ENCODE measurements at regions not wholly inside any gene's neighbourhood (a gene's known extent, or its start where the extent isn't known, plus 50 kb on each side); places are given as distances from the start of the nearest gene placed in this dataset.

DNA sequence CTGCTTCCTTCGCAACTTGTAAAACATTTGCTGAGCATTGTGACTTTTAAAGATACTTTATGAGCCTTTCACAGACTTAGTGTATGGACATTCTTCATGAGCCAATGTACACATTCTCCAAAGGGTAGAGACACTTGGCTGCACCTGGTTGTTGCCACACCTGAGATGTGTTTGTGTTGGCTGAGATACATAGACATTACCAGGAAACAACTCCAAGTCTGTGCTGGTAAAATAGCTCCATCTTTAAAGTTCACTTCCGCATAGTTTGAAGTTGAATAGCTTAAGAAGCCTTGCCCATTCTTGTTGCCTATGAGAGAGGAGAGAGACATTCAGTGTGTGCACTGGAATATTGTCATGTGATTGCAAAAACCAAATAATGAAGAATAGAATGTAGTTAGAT, 538.3 kb upstream of the AMELY start:
- DNase-seq (ENCODE audit: low read depth) (peak; percentile 97), FAIRE-seq (no peak)
- no peaks in the 10 kb centered on the region for H3K36me3 ChIP-seq (ENCODE audit: control insufficient read depth, insufficient read depth, low read length)
- H3K4me3 ChIP-seq (ENCODE audit: low read depth, low read length): no peak overlapping the region
- no peaks in the 10 kb centered on the region for H3K27me3 ChIP-seq (ENCODE audit: control insufficient read depth, insufficient read depth, low read length)
- TF ChIP-seq, protein P1, sequence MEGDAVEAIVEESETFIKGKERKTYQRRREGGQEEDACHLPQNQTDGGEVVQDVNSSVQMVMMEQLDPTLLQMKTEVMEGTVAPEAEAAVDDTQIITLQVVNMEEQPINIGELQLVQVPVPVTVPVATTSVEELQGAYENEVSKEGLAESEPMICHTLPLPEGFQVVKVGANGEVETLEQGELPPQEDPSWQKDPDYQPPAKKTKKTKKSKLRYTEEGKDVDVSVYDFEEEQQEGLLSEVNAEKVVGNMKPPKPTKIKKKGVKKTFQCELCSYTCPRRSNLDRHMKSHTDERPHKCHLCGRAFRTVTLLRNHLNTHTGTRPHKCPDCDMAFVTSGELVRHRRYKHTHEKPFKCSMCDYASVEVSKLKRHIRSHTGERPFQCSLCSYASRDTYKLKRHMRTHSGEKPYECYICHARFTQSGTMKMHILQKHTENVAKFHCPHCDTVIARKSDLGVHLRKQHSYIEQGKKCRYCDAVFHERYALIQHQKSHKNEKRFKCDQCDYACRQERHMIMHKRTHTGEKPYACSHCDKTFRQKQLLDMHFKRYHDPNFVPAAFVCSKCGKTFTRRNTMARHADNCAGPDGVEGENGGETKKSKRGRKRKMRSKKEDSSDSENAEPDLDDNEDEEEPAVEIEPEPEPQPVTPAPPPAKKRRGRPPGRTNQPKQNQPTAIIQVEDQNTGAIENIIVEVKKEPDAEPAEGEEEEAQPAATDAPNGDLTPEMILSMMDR (IDR thresholded peaks at IDR 0.05; ENCODE audit: insufficient read depth, low read length, severe bottlenecking): no peak

DNA sequence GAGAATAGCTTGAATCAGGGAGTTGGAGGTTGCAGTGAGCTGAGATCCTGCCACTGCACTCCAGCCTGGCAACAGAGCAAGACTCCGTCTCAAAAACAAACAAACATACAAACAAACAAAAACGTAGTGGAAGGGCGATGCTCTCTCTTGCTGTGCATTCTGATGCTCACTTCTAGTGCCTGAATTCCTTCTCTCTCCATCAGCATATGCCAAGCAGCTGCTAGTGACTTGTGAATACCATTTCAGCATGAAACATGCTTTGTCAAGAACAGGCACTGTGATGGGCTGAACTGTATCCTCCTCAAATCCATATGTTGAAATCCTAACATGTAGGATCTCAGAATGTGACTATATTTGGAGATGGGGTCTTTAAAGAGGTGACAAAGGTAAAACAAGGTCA, 537.1 kb upstream of the AMELY start:
- H3K4me3 ChIP-seq (ENCODE audit: low read depth, low read length): no peak overlapping the region
- DNase-seq (ENCODE audit: low read depth) (no peak), FAIRE-seq (no peak)
- H3K36me3 ChIP-seq (ENCODE audit: control insufficient read depth, insufficient read depth, low read length): no peaks in the 10 kb centered on the region
- H3K27me3 ChIP-seq (ENCODE audit: control insufficient read depth, insufficient read depth, low read length): no peaks in the 10 kb centered on the region
- TF ChIP-seq, protein P1 (IDR thresholded peaks at IDR 0.05; ENCODE audit: insufficient read depth, low read length, severe bottlenecking): no peak

DNA sequence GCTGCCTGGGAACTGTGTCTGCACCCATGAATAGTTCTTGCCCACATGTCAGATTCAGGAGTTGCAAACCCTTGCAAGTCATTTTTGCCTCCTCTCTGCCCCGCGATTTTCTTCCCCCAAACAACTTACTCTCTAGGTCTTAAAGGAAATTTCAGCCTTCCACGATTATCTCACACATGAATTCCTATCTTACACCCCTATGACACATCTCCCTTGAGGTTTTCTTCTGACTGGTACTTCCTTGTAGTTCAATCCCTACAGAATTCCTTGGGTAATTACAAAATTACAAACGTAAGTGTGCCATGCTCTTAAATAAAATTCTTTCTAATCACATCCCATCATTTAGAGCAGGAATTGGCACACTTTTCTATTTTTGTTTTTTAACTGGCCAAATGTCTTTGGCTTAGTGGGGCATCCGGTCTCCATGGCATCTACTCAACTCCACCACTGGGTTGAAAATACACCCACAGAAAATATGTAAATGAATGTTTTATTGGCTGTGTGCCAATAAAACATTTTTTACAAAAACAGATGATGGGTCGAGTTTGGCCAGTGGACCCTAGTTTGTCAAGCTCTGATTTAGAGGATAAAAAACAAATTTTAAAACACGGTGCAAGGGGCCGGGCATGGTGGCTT, 536.4 kb upstream of the AMELY start:
- TF ChIP-seq, protein P1 (IDR thresholded peaks at IDR 0.05; ENCODE audit: insufficient read depth, low read length, severe bottlenecking): no peak
- no peak for FAIRE-seq
- no peaks in the 10 kb centered on the region for H3K36me3 ChIP-seq (ENCODE audit: control insufficient read depth, insufficient read depth, low read length)
- no peaks in the 10 kb centered on the region for H3K27me3 ChIP-seq (ENCODE audit: control insufficient read depth, insufficient read depth, low read length)
- DNase-seq (ENCODE audit: low read depth): peak; percentile 85
- no peak overlapping the region for H3K4me3 ChIP-seq (ENCODE audit: low read depth, low read length)

DNA sequence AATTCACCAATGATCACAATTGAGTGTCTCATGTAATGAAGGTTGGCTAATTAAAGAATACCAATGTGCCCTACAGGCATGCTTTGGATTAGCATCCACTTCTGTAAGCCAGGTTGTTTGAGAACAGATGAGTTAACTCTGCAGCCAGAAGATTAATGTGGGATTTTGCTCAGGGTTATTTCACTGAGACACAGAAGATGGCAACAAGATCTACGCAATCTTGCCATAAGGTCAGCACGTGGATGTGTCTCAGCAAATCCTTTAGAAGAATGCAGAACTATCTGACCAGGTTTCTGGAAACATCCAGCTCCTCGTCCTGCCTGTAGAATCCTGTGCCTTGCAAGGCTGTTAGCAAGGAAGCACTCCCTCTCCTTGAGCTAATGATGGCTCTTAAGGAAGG, 532.6 kb upstream of the AMELY start:
- Histone ChIP-seq H3K36me3 (ENCODE audit: control insufficient read depth, insufficient read depth, low read length) (no peaks in the 10 kb centered on the region), H3K4me3 (ENCODE audit: low read depth, low read length) (no peak overlapping the region), H3K27me3 (ENCODE audit: control insufficient read depth, insufficient read depth, low read length) (no peaks in the 10 kb centered on the region)
- DNase-seq (ENCODE audit: low read depth): no peak
- TF ChIP-seq, protein P1 (IDR thresholded peaks at IDR 0.05; ENCODE audit: insufficient read depth, low read length, severe bottlenecking): no peak
- no peak for FAIRE-seq

DNA sequence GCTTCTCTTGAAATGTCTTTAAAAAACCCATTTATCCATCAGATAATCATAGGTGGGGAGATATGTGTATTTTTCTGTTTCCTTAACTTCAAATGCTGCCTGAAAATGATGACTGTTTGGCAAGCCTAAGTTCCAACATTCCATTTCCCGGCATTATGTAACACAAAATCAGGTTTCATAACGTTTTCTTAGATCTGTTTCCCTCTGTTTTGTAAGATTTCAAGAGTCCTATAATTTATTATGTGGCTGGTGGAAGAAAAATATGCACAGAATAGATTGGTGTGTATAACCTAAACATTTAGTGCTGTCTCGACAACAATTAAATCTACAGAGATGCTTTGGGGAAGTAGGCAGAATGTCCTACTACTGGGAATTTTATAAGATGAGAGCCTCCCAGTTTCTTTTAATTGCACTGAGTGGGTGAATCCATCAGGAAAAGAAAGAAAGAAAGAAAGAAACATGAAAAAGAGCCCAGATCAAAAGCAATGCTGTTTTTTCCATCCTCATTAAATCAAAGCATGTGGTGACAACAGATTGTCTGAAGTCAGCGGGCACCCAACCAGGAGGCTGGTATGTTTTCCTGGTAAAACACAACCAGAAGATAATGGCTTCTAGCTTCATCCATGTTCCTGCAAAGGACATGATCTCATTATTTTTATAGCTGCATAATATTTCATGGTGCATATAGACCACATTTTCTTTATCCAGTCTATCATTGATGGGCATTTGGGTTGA, 529.4 kb upstream of the AMELY start:
- H3K4me3 ChIP-seq (ENCODE audit: low read depth, low read length): no peak overlapping the region
- TF ChIP-seq, protein P1 (IDR thresholded peaks at IDR 0.05; ENCODE audit: insufficient read depth, low read length, severe bottlenecking): no peak
- DNase-seq (ENCODE audit: low read depth) (no peak), FAIRE-seq (no peak)
- H3K27me3 ChIP-seq (ENCODE audit: control insufficient read depth, insufficient read depth, low read length): no peaks in the 10 kb centered on the region
- no peaks in the 10 kb centered on the region for H3K36me3 ChIP-seq (ENCODE audit: control insufficient read depth, insufficient read depth, low read length)

Data from bronchial epithelial cell (primary cell).